Endothelial cell of umbilical vein (primary cell): ENCODE measurements at regions not wholly inside any gene's neighbourhood (a gene's known extent, or its start where the extent isn't known, plus 50 kb on each side); places are given as distances from the start of the nearest gene placed in this dataset.

Experiments
- BruUV-seq: library from RNA; stranded (reverse); fragments of 400-500 nt; replicated peaks from 2 replicates; lab custom pipeline; 2021; lab: Mats Ljungman, UMichigan
- CTCF ChIA-PET: fragments of 300-600, 350-600 bp; sonication (Branson Sonifier 250); formaldehyde crosslinking; loops from one replicate; lab custom pipeline; 2021; ENCODE audit warnings: antibody characterized with exemption, inconsistent platforms; lab: Charles Lee
- POLR2A ChIA-PET: fragments of 300-600, 350-600 bp; sonication (Branson Sonifier 250); formaldehyde crosslinking; loops from one replicate; lab custom pipeline; 2021; ENCODE audit warnings: antibody characterized with exemption, inconsistent platforms; lab: Charles Lee
- DNase-seq: peaks from one replicate; pipeline ENCODE4 v3.0.0-alpha.2; 2011; ENCODE audit warnings: low read depth, low spot score
- FAIRE-seq: peaks from 2 replicates; lab custom pipeline; 2011; peaks lifted over from hg19 to GRCh38; lab: Jason Lieb, UNC
- H2AFZ ChIP-seq: 2 replicates; pipeline ENCODE4 v1.6.0; 2012; ENCODE audit warnings: low read depth, low read length, control low read depth, inconsistent platforms
- H3K27ac ChIP-seq: 2 replicates; pipeline ENCODE4 v1.5.1; 2011; ENCODE audit warnings: low read depth, mild to moderate bottlenecking, control low read depth, low read length, moderate library complexity; ENCODE audit not compliant: insufficient read depth
- H3K27me3 ChIP-seq, 2 experiments: 2 replicates each; pipeline versions ENCODE4 v1.6.0 to v1.6.1; 2011; ENCODE audit warnings: low read length in 2 of 2, mixed read lengths in 1 of 2; ENCODE audit not compliant: control insufficient read depth in 2 of 2, insufficient read depth in 2 of 2
- H3K36me3 ChIP-seq, 2 experiments: 2 replicates in 1 of 2; 3 replicates in 1 of 2; pipeline ENCODE4 v1.5.1; 2011; ENCODE audit warnings: low read length in 2 of 2, mild to moderate bottlenecking in 1 of 2, moderate library complexity in 1 of 2; ENCODE audit not compliant: control insufficient read depth in 2 of 2, insufficient read depth in 2 of 2; ENCODE audit errors: extremely low read depth in 1 of 2
- H3K4me1 ChIP-seq: 3 replicates; pipeline ENCODE4 v1.5.1; 2011; ENCODE audit warnings: mild to moderate bottlenecking, low read length; ENCODE audit not compliant: control insufficient read depth, insufficient read depth; ENCODE audit errors: extremely low read depth
- H3K4me2 ChIP-seq: 2 replicates; pipeline ENCODE4 v1.6.1; 2011; ENCODE audit warnings: low read length, control low read depth, mixed read lengths; ENCODE audit not compliant: insufficient read depth
- H3K4me3 ChIP-seq, 3 experiments: fragments of 200-600 bp in 1 of 3; sonication (generic), shearing (Covaris generic) in 1 of 3; replicated peaks in 1 of 3; 2 replicates each; pipeline ENCODE4 v1.5.1; 2011 to 2016; ENCODE audit warnings: control low read depth in 3 of 3, low read length in 3 of 3, mild to moderate bottlenecking in 2 of 3, inconsistent platforms in 1 of 3, low read depth in 1 of 3, moderate library complexity in 1 of 3; ENCODE audit not compliant: insufficient read depth in 1 of 3
- H3K79me2 ChIP-seq: 2 replicates; pipeline ENCODE4 v1.6.0; 2012; ENCODE audit warnings: low read length, inconsistent platforms; ENCODE audit not compliant: control insufficient read depth, insufficient read depth
- H3K9ac ChIP-seq: replicated peaks from 2 replicates; pipeline ENCODE3; 2011; ENCODE audit warnings: low read length, control low read depth; ENCODE audit not compliant: insufficient read depth; ENCODE audit errors: extremely low read depth
- H3K9me1 ChIP-seq: replicated peaks from 3 replicates; pipeline ENCODE4 v1.6.0; 2011; ENCODE audit warnings: mild to moderate bottlenecking, low read length; ENCODE audit not compliant: control insufficient read depth, insufficient read depth; ENCODE audit errors: extremely low read depth
- H3K9me3 ChIP-seq: replicated peaks from 2 replicates; pipeline ENCODE4 v1.5.1; 2012; ENCODE audit warnings: low read length, inconsistent platforms; ENCODE audit not compliant: control insufficient read depth, insufficient read depth
- H4K20me1 ChIP-seq: replicated peaks from 2 replicates; pipeline ENCODE3; 2011; ENCODE audit warnings: mild to moderate bottlenecking, low read length; ENCODE audit not compliant: control insufficient read depth, insufficient read depth; ENCODE audit errors: extremely low read depth
- CTCF ChIP-seq, 2 donors: IDR thresholded peaks; 1 replicate in 1 of 2; 2 replicates in 1 of 2; pipeline ENCODE4 v1.5.1; 2011; ENCODE audit warnings: low read length in 2 of 2, mild to moderate bottlenecking in 2 of 2, moderate library complexity in 2 of 2, control low read depth in 1 of 2, inconsistent platforms in 1 of 2, low read depth in 1 of 2; ENCODE audit not compliant: insufficient read depth in 1 of 2; ENCODE audit errors: extremely low read depth in 1 of 2
- EZH2 ChIP-seq: IDR thresholded peaks from 2 replicates; pipeline ENCODE4 v1.6.1; 2012; ENCODE audit warnings: borderline replicate concordance, low read depth, mild to moderate bottlenecking, moderate library complexity, low read length, inconsistent platforms; ENCODE audit not compliant: severe bottlenecking
- FOS ChIP-seq: IDR thresholded peaks from 2 replicates; pipeline ENCODE4 v1.6.1; 2011; ENCODE audit warnings: mild to moderate bottlenecking, low read length, moderate library complexity, borderline replicate concordance; ENCODE audit not compliant: insufficient read depth
- GATA2 ChIP-seq: IDR thresholded peaks from 2 replicates; pipeline ENCODE4 v1.7.0; 2011; ENCODE audit warnings: low read depth, mild to moderate bottlenecking, moderate library complexity, mixed read lengths, low read length; ENCODE audit not compliant: insufficient read length, insufficient read depth
- JUN ChIP-seq: IDR thresholded peaks from 2 replicates; pipeline ENCODE4 v1.6.1; 2011; ENCODE audit warnings: borderline replicate concordance, low read depth; ENCODE audit not compliant: insufficient read length, insufficient read depth
- MAX ChIP-seq: IDR thresholded peaks from 2 replicates; pipeline ENCODE4 v1.6.1; 2011; ENCODE audit not compliant: insufficient read depth, insufficient read length
- MYC ChIP-seq: IDR thresholded peaks from one replicate; pipeline ENCODE4 v1.6.1; 2011; ENCODE audit warnings: mild to moderate bottlenecking, low read depth, low read length
- POLR2A ChIP-seq: IDR thresholded peaks from 2 replicates; pipeline ENCODE4 v1.6.1; 2012; ENCODE audit warnings: low read depth, mild to moderate bottlenecking, control low read depth, low read length
- POLR2AphosphoS5 ChIP-seq: IDR thresholded peaks from 2 replicates; pipeline ENCODE4 v1.6.1; 2012; ENCODE audit warnings: low read depth, mild to moderate bottlenecking, control low read depth, low read length, moderate library complexity; ENCODE audit not compliant: insufficient read depth
- dilution Hi-C: fragments of 300-500 bp; cut with MboI; formaldehyde crosslinking; loops from one replicate; pipeline ENCODE4 v1.15.0; 2019; ENCODE audit warnings: low sequenced_read_pairs; ENCODE audit not compliant: extremely low pct_ligation_motif_present
- intact Hi-C: fragments of 100-400 bp; cut with micrococcal nuclease; formaldehyde crosslinking; loops from one replicate; pipeline ENCODE4 v1.10.0; 2022

GRCh38 chr1:234716908-234717375 lies 107.0 kb upstream of the IRF2BP2 start:
- peaks cover 51% of the 10 kb centered on the region for H3K4me1 ChIP-seq
- H3K27ac ChIP-seq, result peak overlapping the region; percentile 72
- H3K27me3 ChIP-seq, result no peaks in the 10 kb centered on the region
- intact Hi-C loops, result no loop called here
- ChIA-PET POLR2A (interaction anchor here (1.6 kb wide), 1 partner anchor 106 kb away, joined by 5 read pairs; no protein-coding TSS in a partner anchor), CTCF (interaction anchor here (1.0 to 2.3 kb wide), 3 partner anchors 14 to 366 kb away, joined by 3 to 8 read pairs (median 6); no protein-coding TSS in a partner anchor)
- dilution Hi-C loops, result no loop called here
- FAIRE-seq (no peak), DNase-seq (no peak)
- no peaks in the 10 kb centered on the region for H3K9me3 ChIP-seq
- no peaks in the 10 kb centered on the region for H4K20me1 ChIP-seq
- H3K79me2 ChIP-seq, result no peaks in the 10 kb centered on the region
- H3K4me3 ChIP-seq, result no peak overlapping the region
- H3K9ac ChIP-seq, result no peak overlapping the region
- H2AFZ ChIP-seq, result no peak overlapping the region
- H3K9me1 ChIP-seq, result no peaks in the 10 kb centered on the region
- no peaks in the 10 kb centered on the region for H3K36me3 ChIP-seq
- BruUV-seq, result no TSS peak
- no peak overlapping the region for H3K4me2 ChIP-seq
- TF ChIP-seq MAX (no peak), POLR2A (no peak), POLR2AphosphoS5 (no peak), FOS (no peak), GATA2 (no peak), CTCF (IDR thresholded peaks at IDR 0.05; ENCODE audit: extremely low read depth in 1 of 2, insufficient read depth in 1 of 2, low read depth in 1 of 2, low read length in 2 of 2) (no peak), EZH2 (no peak), MYC (no peak), JUN (no peak)
